ENCODE measurements at regions not wholly inside any gene's neighbourhood (a gene's known extent, or its start where the extent isn't known, plus 50 kb on each side); places are given as distances from the start of the nearest gene placed in this dataset.

DNA sequence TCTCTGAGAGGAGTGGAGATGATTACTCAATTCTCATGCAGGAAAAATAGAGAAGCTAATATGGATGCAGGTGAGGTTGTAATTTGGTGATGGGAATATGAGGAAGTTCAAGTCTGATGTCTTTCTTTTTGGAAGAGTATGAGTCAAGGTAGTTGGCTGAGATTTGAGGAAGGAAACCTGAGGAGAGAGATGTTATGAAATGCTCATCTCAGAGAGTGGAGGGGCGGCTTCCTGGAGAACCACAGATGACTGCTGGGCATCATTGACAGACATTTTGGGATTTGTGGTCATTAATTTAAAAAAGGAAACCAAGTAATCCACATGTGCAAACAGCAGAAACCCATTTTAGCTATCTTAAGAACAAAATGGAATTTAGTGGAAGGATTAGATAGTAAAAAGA is 72.5 kb upstream of the UST start:
- H3K4me1 Mint-ChIP-seq (ENCODE audit: low read depth): no peaks in the 10 kb centered on the region
- H3K27me3 Mint-ChIP-seq (ENCODE audit: insufficient read depth): peaks cover 11% of the 10 kb centered on the region
- no peak overlapping the region for H3K27ac Mint-ChIP-seq
- H3K4me3 Mint-ChIP-seq: no peak overlapping the region
- TF ChIP-seq, protein P1, sequence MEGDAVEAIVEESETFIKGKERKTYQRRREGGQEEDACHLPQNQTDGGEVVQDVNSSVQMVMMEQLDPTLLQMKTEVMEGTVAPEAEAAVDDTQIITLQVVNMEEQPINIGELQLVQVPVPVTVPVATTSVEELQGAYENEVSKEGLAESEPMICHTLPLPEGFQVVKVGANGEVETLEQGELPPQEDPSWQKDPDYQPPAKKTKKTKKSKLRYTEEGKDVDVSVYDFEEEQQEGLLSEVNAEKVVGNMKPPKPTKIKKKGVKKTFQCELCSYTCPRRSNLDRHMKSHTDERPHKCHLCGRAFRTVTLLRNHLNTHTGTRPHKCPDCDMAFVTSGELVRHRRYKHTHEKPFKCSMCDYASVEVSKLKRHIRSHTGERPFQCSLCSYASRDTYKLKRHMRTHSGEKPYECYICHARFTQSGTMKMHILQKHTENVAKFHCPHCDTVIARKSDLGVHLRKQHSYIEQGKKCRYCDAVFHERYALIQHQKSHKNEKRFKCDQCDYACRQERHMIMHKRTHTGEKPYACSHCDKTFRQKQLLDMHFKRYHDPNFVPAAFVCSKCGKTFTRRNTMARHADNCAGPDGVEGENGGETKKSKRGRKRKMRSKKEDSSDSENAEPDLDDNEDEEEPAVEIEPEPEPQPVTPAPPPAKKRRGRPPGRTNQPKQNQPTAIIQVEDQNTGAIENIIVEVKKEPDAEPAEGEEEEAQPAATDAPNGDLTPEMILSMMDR (IDR thresholded peaks at IDR 0.05): no peak
- DNase-seq: no peak
- peaks cover 34% of the 10 kb centered on the region for H3K9me3 Mint-ChIP-seq
- H3K36me3 Mint-ChIP-seq (ENCODE audit: low read depth): peaks cover 11% of the 10 kb centered on the region; the same call in 1 of the 2 replicates

DNA sequence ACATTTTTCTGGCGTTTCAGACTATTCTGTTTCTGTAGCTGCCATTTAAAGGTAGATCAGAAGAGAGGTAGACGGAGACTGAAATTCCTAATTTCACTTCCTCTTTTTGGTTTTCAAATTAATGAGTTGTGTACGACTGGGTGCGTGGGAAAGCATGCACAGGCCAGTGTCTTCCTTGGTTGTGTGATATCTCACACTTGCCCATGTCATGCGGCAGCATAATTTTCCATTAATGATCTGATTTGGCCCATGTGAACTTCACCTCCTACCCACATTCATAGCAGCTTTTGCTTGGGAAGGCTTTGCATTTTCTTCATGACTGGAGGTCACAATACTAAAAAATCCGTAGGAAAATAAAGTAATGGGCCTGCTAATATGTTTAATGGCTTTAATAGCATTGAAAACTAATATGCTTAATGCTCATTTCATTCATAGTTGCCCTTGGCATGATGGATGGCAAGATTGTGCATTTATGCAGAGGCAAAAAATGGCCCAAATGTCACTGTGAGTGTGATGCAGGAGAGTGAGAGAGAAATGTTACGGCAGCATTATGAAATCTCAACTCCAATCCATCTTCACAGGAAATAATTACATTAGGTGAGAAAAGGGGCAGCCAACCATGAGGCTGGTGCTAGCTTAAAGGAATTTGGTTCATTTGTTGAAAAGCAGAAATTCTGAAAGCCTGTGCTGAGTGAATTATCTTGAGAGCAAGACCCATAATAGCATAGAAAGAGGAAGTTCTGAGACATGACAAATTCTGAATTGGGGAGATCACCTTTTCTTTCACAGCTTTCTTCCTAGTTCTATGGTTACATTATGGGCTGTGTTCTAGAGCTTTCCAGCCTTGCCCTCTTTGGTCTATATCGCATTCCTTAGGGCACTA is 69.0 kb upstream of the UST start:
- peaks cover 7% of the 10 kb centered on the region; the same call in 1 of the 2 replicates for H3K4me1 Mint-ChIP-seq (ENCODE audit: low read depth)
- peaks cover 5% of the 10 kb centered on the region for H3K9me3 Mint-ChIP-seq
- H3K4me3 Mint-ChIP-seq: no peak overlapping the region
- DNase-seq: no peak
- TF ChIP-seq, protein P1 (IDR thresholded peaks at IDR 0.05): no peak
- peaks cover 4% of the 10 kb centered on the region for H3K27me3 Mint-ChIP-seq (ENCODE audit: insufficient read depth)
- H3K27ac Mint-ChIP-seq: no peak overlapping the region
- H3K36me3 Mint-ChIP-seq (ENCODE audit: low read depth): 0 out of 2 replicates have a peak, but pooled peaks cover 4% of the 10 kb centered on the region

DNA sequence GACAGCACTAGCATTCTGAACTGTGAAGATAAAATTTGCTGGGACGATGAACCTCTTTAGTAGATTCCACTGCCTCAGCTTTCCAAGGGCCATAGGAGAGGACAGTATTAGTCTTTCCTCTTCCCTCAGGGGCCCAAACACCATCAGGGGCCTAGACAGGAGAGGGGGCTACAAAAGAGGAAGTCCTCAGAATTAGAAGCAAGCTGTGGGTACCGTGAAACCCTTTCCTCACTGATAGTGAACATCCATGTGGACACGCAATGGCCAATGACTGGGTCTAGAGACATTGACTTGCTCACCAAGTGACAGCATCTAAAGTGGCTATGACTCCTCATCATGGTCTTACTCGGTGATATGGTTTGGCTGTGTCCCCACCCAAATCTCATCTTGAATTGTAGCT is 68.1 kb upstream of the UST start:
- Mint-ChIP-seq H3K36me3 (ENCODE audit: low read depth) (0 out of 2 replicates have a peak, but pooled peaks cover under 1% of the 10 kb centered on the region), H3K27ac (no peak overlapping the region), H3K4me3 (no peak overlapping the region), H3K9me3 (no peaks in the 10 kb centered on the region), H3K4me1 (ENCODE audit: low read depth) (peaks cover 7% of the 10 kb centered on the region; the same call in 1 of the 2 replicates), H3K27me3 (ENCODE audit: insufficient read depth) (peaks cover 2% of the 10 kb centered on the region; the same call in 1 of the 2 replicates)
- TF ChIP-seq, protein P1 (IDR thresholded peaks at IDR 0.05): no peak
- no peak for DNase-seq

DNA sequence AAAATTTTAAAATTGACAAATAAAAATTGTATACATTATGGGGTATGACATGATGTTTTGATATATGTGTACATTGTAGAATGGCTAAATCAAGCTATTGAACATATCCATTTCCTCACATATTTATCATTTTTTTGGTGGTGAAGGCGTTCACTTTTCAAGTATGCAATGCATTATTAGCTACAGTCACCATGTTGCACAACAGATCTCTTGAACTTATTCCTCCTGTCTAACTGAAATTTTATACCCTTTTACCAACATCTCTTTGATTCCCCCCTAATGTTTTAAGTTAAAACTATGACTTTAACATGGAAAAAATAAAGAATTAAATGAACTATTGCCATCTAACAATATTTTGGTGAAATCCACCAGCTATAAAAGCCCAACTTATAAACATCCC is 65.2 kb upstream of the UST start:
- Mint-ChIP-seq H3K36me3 (ENCODE audit: low read depth) (no peaks in the 10 kb centered on the region), H3K9me3 (no peaks in the 10 kb centered on the region), H3K4me1 (ENCODE audit: low read depth) (peaks cover 7% of the 10 kb centered on the region; the same call in 1 of the 2 replicates), H3K27ac (no peak overlapping the region), H3K27me3 (ENCODE audit: insufficient read depth) (peaks cover 2% of the 10 kb centered on the region), H3K4me3 (no peak overlapping the region)
- DNase-seq: no peak
- TF ChIP-seq, protein P1 (IDR thresholded peaks at IDR 0.05): no peak

DNA sequence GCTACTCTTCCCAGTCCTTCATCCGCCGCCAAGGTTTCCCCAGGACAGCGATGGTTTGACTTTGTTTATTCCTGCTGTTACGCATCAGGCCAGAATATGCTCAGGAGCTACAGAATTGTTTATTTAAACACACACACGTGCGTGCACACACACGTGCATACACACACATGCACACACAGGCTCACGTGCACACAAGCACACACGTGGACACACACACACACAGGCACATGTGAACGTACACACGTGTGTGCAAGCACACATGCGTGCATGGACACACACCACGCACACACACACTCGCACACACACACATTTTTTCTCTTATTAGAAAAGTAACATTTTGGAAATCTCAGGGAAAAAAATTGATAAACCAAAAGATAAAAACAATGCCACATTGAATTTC is 64.6 kb upstream of the UST start:
- Mint-ChIP-seq H3K9me3 (no peaks in the 10 kb centered on the region), H3K4me3 (no peak overlapping the region), H3K27ac (no peak overlapping the region), H3K27me3 (ENCODE audit: insufficient read depth) (peaks cover 2% of the 10 kb centered on the region), H3K36me3 (ENCODE audit: low read depth) (no peaks in the 10 kb centered on the region), H3K4me1 (ENCODE audit: low read depth) (peaks cover 7% of the 10 kb centered on the region; the same call in 1 of the 2 replicates)
- DNase-seq: no peak
- TF ChIP-seq, protein P1 (IDR thresholded peaks at IDR 0.05): no peak
